ENCODE measurements at regions not wholly inside any gene's neighbourhood (a gene's known extent, or its start where the extent isn't known, plus 50 kb on each side); places are given as distances from the start of the nearest gene placed in this dataset.
A peak's percentile ranks its signal among the peaks of the same experiment; 100 is the strongest.

DNA sequence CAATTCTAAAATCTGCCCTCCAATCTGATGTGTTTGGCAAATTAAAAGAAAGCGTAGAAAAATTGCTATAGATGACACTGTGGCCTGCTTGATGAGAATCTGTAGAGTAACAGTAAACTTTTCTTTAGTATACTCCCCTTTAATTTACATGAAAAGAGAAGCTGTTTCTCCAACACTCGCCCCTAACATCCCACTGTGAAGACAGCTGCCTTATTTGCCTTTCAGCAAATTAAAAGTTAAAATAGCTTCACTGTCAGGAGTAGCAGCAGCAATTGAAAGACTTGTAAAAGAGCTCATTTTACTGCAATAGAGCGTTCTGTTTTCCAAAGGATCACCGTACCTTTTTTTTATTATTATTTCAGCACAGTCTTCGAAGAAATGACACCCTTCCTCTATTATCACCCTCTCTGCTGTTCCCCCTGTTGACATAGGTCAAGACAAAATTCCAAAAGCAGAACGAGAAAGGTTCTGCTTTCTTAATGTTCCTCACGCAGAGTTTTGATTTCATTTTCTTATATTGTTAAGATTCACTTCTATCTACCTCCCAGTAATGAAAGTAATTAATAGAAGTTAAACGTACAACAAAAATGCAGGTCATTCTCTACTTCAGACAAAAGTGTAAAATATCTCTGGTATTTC lies 153.5 kb upstream of the USP15 start:
- TF ChIP-seq CTCF (IDR thresholded peaks at IDR 0.05) = no peak
- H3K4me3 ChIP-seq (ENCODE audit: low read depth in 1 of 2, low read length in 1 of 2) = no peak overlapping the region
- no peaks in the 10 kb centered on the region for H3K27me3 ChIP-seq
- H3K27ac ChIP-seq = no peak overlapping the region
- no peaks in the 10 kb centered on the region for H3K36me3 ChIP-seq
- H3K4me1 ChIP-seq (ENCODE audit: control insufficient read depth in 1 of 2, insufficient read depth in 1 of 2, low read depth in 1 of 2, low read length in 1 of 2) = peaks cover 0 to 4% of the 10 kb centered on the region in 2 experiments
- no peaks in the 10 kb centered on the region for H3K9me3 ChIP-seq

GRCh38 chr12:62113366-62114011 lies 146.7 kb upstream of the USP15 start:
- Histone ChIP-seq H3K4me3 (ENCODE audit: low read depth in 1 of 2, low read length in 1 of 2) (no peak overlapping the region), H3K27ac (no peak overlapping the region), H3K36me3 (no peaks in the 10 kb centered on the region), H3K27me3 (no peaks in the 10 kb centered on the region), H3K4me1 (ENCODE audit: control insufficient read depth in 1 of 2, insufficient read depth in 1 of 2, low read depth in 1 of 2, low read length in 1 of 2) (no peaks in the 10 kb centered on the region), H3K9me3 (no peaks in the 10 kb centered on the region)
- TF ChIP-seq CTCF (IDR thresholded peaks at IDR 0.05) = no peak

- no peak overlapping the region for H3K27ac ChIP-seq
- H3K4me1 ChIP-seq (ENCODE audit: control insufficient read depth in 1 of 2, insufficient read depth in 1 of 2, low read depth in 1 of 2, low read length in 1 of 2) = no peaks in the 10 kb centered on the region
- H3K9me3 ChIP-seq = no peaks in the 10 kb centered on the region
- no peak overlapping the region for H3K4me3 ChIP-seq (ENCODE audit: low read depth in 1 of 2, low read length in 1 of 2)
- no peaks in the 10 kb centered on the region for H3K36me3 ChIP-seq
- H3K27me3 ChIP-seq = no peaks in the 10 kb centered on the region
- no peak for TF ChIP-seq CTCF (IDR thresholded peaks at IDR 0.05)
Measured at GRCh38 chr12:62116986-62117385, 143.2 kb upstream of the USP15 start.

- peak; percentile 71 for TF ChIP-seq CTCF (IDR thresholded peaks at IDR 0.05)
- Histone ChIP-seq H3K4me1 (ENCODE audit: control insufficient read depth in 1 of 2, insufficient read depth in 1 of 2, low read depth in 1 of 2, low read length in 1 of 2) (no peaks in the 10 kb centered on the region), H3K27ac (no peak overlapping the region), H3K4me3 (ENCODE audit: low read depth in 1 of 2, low read length in 1 of 2) (no peak overlapping the region), H3K9me3 (no peaks in the 10 kb centered on the region), H3K27me3 (no peaks in the 10 kb centered on the region), H3K36me3 (no peaks in the 10 kb centered on the region)
Measured at GRCh38 chr12:62123721-62124203, 136.4 kb upstream of the USP15 start.

DNA sequence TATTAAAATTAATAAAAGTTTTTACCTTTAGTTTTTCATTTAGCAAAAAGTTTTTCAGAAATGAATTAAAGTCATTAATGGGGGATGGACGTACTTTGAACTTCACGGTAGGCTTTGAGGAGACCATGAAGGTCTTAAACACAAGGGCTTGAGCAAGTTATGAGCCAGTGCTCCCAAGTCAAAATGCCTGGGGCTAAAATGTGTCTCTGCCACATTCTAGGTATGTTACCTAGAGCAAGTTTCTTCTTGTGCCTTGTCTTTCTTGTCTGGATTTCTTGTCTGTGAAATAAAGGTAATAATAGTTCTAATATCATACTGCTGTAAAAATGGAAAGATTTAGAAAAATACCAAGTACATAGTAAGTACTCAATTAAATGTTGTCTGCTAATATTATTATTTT lies 132.7 kb upstream of the USP15 start:
- Histone ChIP-seq H3K27me3 (no peaks in the 10 kb centered on the region), H3K9me3 (no peaks in the 10 kb centered on the region), H3K27ac (no peak overlapping the region), H3K36me3 (no peaks in the 10 kb centered on the region), H3K4me3 (ENCODE audit: low read depth in 1 of 2, low read length in 1 of 2) (no peak overlapping the region), H3K4me1 (ENCODE audit: control insufficient read depth in 1 of 2, insufficient read depth in 1 of 2, low read depth in 1 of 2, low read length in 1 of 2) (peaks cover 0 to 13% of the 10 kb centered on the region in 2 experiments)
- no peak for TF ChIP-seq CTCF (IDR thresholded peaks at IDR 0.05)

Measured in neutrophil (primary cell).